Gastroesophageal sphincter (tissue), 3 donors: ENCODE measurements at regions not wholly inside any gene's neighbourhood (a gene's known extent, or its start where the extent isn't known, plus 50 kb on each side); places are given as distances from the start of the nearest gene placed in this dataset.

Experiments
- CTCF ChIP-seq, 4 experiments: fragments of 200-600 bp in 2 of 4; fragments of 450-650 bp in 2 of 4; sonication (generic) in 1 of 4; IDR thresholded peaks; one replicate each; pipeline ENCODE4 v1.5.1; 2017 to 2019; ENCODE audit warnings: antibody characterized with exemption in 4 of 4, mild to moderate bottlenecking in 2 of 4, moderate library complexity in 2 of 4
- EP300 ChIP-seq: sonication (generic); formaldehyde crosslinking; IDR thresholded peaks from one replicate; pipeline ENCODE4 v1.6.1; 2017; ENCODE audit warnings: antibody characterized with exemption, mild to moderate bottlenecking
- POLR2A ChIP-seq, 2 donors: fragments of 450-650 bp; IDR thresholded peaks; one replicate each; pipeline ENCODE4 v1.6.1; 2017; ENCODE audit warnings: antibody characterized with exemption in 2 of 2, mild to moderate bottlenecking in 2 of 2, moderate library complexity in 1 of 2
- POLR2AphosphoS5 ChIP-seq: sonication (generic); formaldehyde crosslinking; IDR thresholded peaks from one replicate; pipeline ENCODE4 v1.6.1; 2017; ENCODE audit warnings: antibody characterized with exemption

DNA sequence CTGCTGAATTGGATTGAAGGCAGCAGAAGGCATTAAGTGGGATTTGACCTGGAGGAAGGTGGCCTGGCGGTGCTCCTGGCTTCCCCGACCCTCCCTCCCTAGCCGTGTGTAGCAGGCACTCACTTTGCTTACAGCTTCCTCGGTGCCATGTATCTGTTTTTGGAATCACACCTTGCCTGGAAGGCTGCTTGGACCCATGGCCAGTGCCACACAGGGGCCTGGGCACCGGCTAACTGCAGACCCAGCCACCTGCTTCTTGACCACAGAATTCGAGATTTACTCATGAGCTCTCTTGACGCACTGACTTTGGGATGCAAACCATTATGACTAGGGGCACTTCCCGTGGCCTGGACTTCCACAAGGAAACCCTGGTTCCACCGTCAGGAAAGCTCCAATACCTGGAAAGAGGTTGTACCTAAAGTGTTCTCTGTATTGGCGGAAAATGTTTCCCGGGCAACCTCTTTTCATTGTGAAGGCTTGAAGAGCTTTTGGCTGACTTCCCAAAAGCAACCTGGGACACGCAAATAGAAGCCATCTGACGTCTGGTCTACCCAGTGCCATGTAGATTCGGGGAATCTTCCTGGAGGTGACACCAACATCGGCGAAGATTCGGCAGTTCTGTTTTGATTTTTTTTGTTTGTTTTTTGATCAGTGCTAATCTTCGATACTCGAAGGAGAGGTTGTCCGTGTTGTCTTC lies 125.6 kb upstream of the RTL1 start:
- no peak for TF ChIP-seq CTCF (IDR thresholded peaks at IDR 0.05)
- no peak for TF ChIP-seq EP300
- no peak for TF ChIP-seq POLR2AphosphoS5
- TF ChIP-seq POLR2A (IDR thresholded peaks at IDR 0.05), result no peak
